ENCODE measurements at regions not wholly inside any gene's neighbourhood (a gene's known extent, or its start where the extent isn't known, plus 50 kb on each side); places are given as distances from the start of the nearest gene placed in this dataset.

- Mint-ChIP-seq H3K9me3 (peaks cover 0 to 25% (median 6%) of the 10 kb centered on the region in 7 donors), H3K36me3 (no peaks in the 10 kb centered on the region), H3K27ac (no peak overlapping the region), H3K4me3 (no peak overlapping the region), H3K4me1 (no peaks in the 10 kb centered on the region), H3K27me3 (ENCODE audit: low read depth in 3 of 3) (peaks cover 0 to 2% (median 0%) of the 10 kb centered on the region in 3 donors)
- H3K4me3 ChIP-seq (replicated peaks in 1 of 3; ENCODE audit: low read depth in 2 of 3, low read length in 3 of 3), result no peak overlapping the region
- intact Hi-C loops (cut with micrococcal nuclease), result no loop called here
- H3K4me2 ChIP-seq (replicated peaks; ENCODE audit: extremely low read depth, low read length, poor library complexity, severe bottlenecking), result no peak overlapping the region
- H3K36me3 ChIP-seq (replicated peaks in 1 of 2; ENCODE audit: control insufficient read depth in 1 of 2, insufficient read depth in 2 of 2, low read length in 2 of 2), result no peaks in the 10 kb centered on the region
- no peaks in the 10 kb centered on the region for H3K4me1 ChIP-seq (ENCODE audit: control insufficient read depth in 1 of 2, insufficient read depth in 2 of 2, low read length in 2 of 2)
- no peak overlapping the region for H2AFZ ChIP-seq (ENCODE audit: insufficient read depth, low read depth, low read length, poor library complexity, severe bottlenecking)
- H3K9ac ChIP-seq (ENCODE audit: insufficient read depth, low read length, poor library complexity, severe bottlenecking), result no peak overlapping the region
- 88% methylated on average over 1 of the region's 1 CpG for WGBS (ENCODE audit: insufficient coverage)
- H3K9me3 ChIP-seq (replicated peaks in 1 of 2; ENCODE audit: control insufficient read depth in 1 of 2, insufficient read depth in 1 of 2, low read length in 2 of 2), result peaks cover 12 to 26% of the 10 kb centered on the region in 2 donors
- DNase-seq, result no peak
- H3K27ac ChIP-seq (ENCODE audit: low read depth in 1 of 2, low read length in 2 of 2), result no peak overlapping the region
- no peaks in the 10 kb centered on the region for H3K79me2 ChIP-seq (ENCODE audit: insufficient read depth, low read length)
- H3K27me3 ChIP-seq (ENCODE audit: control insufficient read depth in 2 of 2, insufficient read depth in 2 of 2, low read length in 2 of 2), result no peaks in the 10 kb centered on the region
- no peaks in the 10 kb centered on the region for H4K20me1 ChIP-seq (ENCODE audit: insufficient read depth, low read length)
- TF ChIP-seq CTCF (IDR thresholded peaks at IDR 0.05), result no peak
These were observed 482.6 kb downstream of the RFC3 start for GRCh38 chr13:34300559-34300958.

GRCh38 chr13:34302596-34302995, 484.6 kb downstream of the RFC3 start:
- no peak for TF ChIP-seq CTCF (IDR thresholded peaks at IDR 0.05)
- intact Hi-C loops (cut with micrococcal nuclease), result no loop called here

More at GRCh38 chr13:34302596-34302995, 484.6 kb downstream of the RFC3 start:
- Histone ChIP-seq H3K4me2 (replicated peaks; ENCODE audit: extremely low read depth, low read length, poor library complexity, severe bottlenecking) (no peak overlapping the region), H3K79me2 (ENCODE audit: insufficient read depth, low read length) (no peaks in the 10 kb centered on the region), H3K9ac (ENCODE audit: insufficient read depth, low read length, poor library complexity, severe bottlenecking) (no peak overlapping the region), H3K27ac (ENCODE audit: low read depth in 1 of 2, low read length in 2 of 2) (no peak overlapping the region), H3K36me3 (replicated peaks in 1 of 2; ENCODE audit: control insufficient read depth in 1 of 2, insufficient read depth in 2 of 2, low read length in 2 of 2) (no peaks in the 10 kb centered on the region), H3K4me3 (replicated peaks in 1 of 3; ENCODE audit: low read depth in 2 of 3, low read length in 3 of 3) (no peak overlapping the region), H4K20me1 (ENCODE audit: insufficient read depth, low read length) (no peaks in the 10 kb centered on the region), H3K9me3 (replicated peaks in 1 of 2; ENCODE audit: control insufficient read depth in 1 of 2, insufficient read depth in 1 of 2, low read length in 2 of 2) (peaks cover 12 to 26% of the 10 kb centered on the region in 2 donors), H3K4me1 (ENCODE audit: control insufficient read depth in 1 of 2, insufficient read depth in 2 of 2, low read length in 2 of 2) (no peaks in the 10 kb centered on the region), H2AFZ (ENCODE audit: insufficient read depth, low read depth, low read length, poor library complexity, severe bottlenecking) (no peak overlapping the region), H3K27me3 (ENCODE audit: control insufficient read depth in 2 of 2, insufficient read depth in 2 of 2, low read length in 2 of 2) (no peaks in the 10 kb centered on the region)
- no peaks in the 10 kb centered on the region for H3K4me1 Mint-ChIP-seq
- no peaks in the 10 kb centered on the region for H3K36me3 Mint-ChIP-seq
- DNase-seq, result no peak
- H3K9me3 Mint-ChIP-seq, result peaks cover 3 to 23% (median 6%) of the 10 kb centered on the region in 7 donors
- no peak overlapping the region for H3K4me3 Mint-ChIP-seq
- no peak overlapping the region for H3K27ac Mint-ChIP-seq
- H3K27me3 Mint-ChIP-seq (ENCODE audit: low read depth in 3 of 3), result peaks cover 0 to 1% (median 0%) of the 10 kb centered on the region in 3 donors
